BJ (cell line): ENCODE measurements at regions not wholly inside any gene's neighbourhood (a gene's known extent, or its start where the extent isn't known, plus 50 kb on each side); places are given as distances from the start of the nearest gene placed in this dataset.

Experiments used
- CTCF ChIA-PET: fragments of 350-600 bp; formaldehyde crosslinking; extraction: SDS; loops from one replicate; lab custom pipeline; 2021; ENCODE audit warnings: antibody characterized with exemption, inconsistent platforms; lab: Yijun Ruan, JAX
- POLR2A ChIA-PET: fragments of 300-600 bp; sonication (Branson Sonifier 250); formaldehyde crosslinking; extraction: SDS; loops from one replicate; lab custom pipeline; 2021; ENCODE audit warnings: antibody characterized with exemption; lab: Charles Lee
- DNase-seq: peaks from one replicate; pipeline ENCODE4 v3.0.0-alpha.2; 2011; ENCODE audit warnings: low read depth
- H3K27me3 ChIP-seq: 2 replicates; pipeline ENCODE4 v1.6.0; 2011; ENCODE audit warnings: low read length; ENCODE audit not compliant: control insufficient read depth, insufficient read depth
- H3K36me3 ChIP-seq: 2 replicates; pipeline ENCODE4 v1.5.1; 2011; ENCODE audit warnings: low read length; ENCODE audit not compliant: control insufficient read depth, insufficient read depth
- H3K4me3 ChIP-seq: 2 replicates; pipeline ENCODE4 v1.5.1; 2011; ENCODE audit warnings: low read depth, mild to moderate bottlenecking, control low read depth, low read length
- CTCF ChIP-seq: IDR thresholded peaks from 2 replicates; pipeline ENCODE4 v1.5.1; 2011; ENCODE audit warnings: low read depth, mild to moderate bottlenecking, control low read depth, inconsistent platforms, low read length, moderate library complexity; ENCODE audit not compliant: insufficient read depth

GRCh38 chr3:191721390-191721861 lies 260.5 kb downstream of the PYDC2 start:
- TF ChIP-seq CTCF, result no peak
- DNase-seq, result no peak
- POLR2A ChIA-PET, result no interaction called here

GRCh38 chr3:191721990-191722389 lies 261.0 kb downstream of the PYDC2 start:
- no peak for TF ChIP-seq CTCF
- ChIA-PET POLR2A (no interaction called here), CTCF (no interaction called here)
- Histone ChIP-seq H3K36me3 (no peaks in the 10 kb centered on the region), H3K27me3 (no peaks in the 10 kb centered on the region), H3K4me3 (no peak overlapping the region)
- DNase-seq, result no peak

More at GRCh38 chr3:191721390-191721861, 260.5 kb downstream of the PYDC2 start:
- Histone ChIP-seq H3K36me3 (no peaks in the 10 kb centered on the region), H3K4me3 (no peak overlapping the region), H3K27me3 (no peaks in the 10 kb centered on the region)
- CTCF ChIA-PET, result no interaction called here

- TF ChIP-seq CTCF, result no peak
- no peak for DNase-seq
- Histone ChIP-seq H3K27me3 (no peaks in the 10 kb centered on the region), H3K4me3 (no peak overlapping the region), H3K36me3 (no peaks in the 10 kb centered on the region)
- ChIA-PET CTCF (no interaction called here), POLR2A (no interaction called here)
Measured at GRCh38 chr3:191727338-191727737, 266.4 kb downstream of the PYDC2 start.

GRCh38 chr3:191728186-191728585 lies 267.2 kb downstream of the PYDC2 start:
- ChIA-PET CTCF (no interaction called here), POLR2A (no interaction called here)
- Histone ChIP-seq H3K27me3 (no peaks in the 10 kb centered on the region), H3K4me3 (no peak overlapping the region), H3K36me3 (no peaks in the 10 kb centered on the region)
- no peak for TF ChIP-seq CTCF
- DNase-seq, result no peak

GRCh38 chr3:191737742-191738141 lies 276.8 kb downstream of the PYDC2 start:
- no peak overlapping the region for H3K4me3 ChIP-seq
- H3K36me3 ChIP-seq, result no peaks in the 10 kb centered on the region
- CTCF ChIA-PET, result no interaction called here
- TF ChIP-seq CTCF, result no peak
- H3K27me3 ChIP-seq, result no peaks in the 10 kb centered on the region
- POLR2A ChIA-PET, result no interaction called here
- no peak for DNase-seq
